Fibroblast of skin of right biceps (primary cell): ENCODE measurements at regions not wholly inside any gene's neighbourhood (a gene's known extent, or its start where the extent isn't known, plus 50 kb on each side); places are given as distances from the start of the nearest gene placed in this dataset.

Experiments
- DNase-seq: peaks from one replicate; pipeline ENCODE4 v3.0.0-alpha.2; 2013

DNA sequence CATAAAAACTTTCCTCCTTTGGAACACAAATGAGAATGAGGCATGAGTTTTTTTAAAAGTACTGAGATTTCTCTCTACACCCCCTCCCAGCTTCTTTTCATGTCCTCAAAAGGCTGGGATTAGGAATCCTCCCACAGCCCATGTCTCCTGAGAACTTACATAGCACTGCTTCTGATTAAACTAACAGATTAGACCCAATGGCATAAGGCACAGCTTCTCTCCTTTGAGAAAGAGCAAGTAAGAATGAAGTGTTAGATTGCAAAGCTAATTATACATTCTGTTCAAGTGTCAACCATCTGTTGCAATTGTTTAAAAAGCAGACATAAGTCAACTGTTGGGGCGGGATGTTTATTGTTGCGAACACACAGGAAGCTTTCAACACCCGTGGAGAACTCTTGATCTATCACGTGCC is 715.1 kb downstream of the CDH11 start:
- no peak for DNase-seq

DNA sequence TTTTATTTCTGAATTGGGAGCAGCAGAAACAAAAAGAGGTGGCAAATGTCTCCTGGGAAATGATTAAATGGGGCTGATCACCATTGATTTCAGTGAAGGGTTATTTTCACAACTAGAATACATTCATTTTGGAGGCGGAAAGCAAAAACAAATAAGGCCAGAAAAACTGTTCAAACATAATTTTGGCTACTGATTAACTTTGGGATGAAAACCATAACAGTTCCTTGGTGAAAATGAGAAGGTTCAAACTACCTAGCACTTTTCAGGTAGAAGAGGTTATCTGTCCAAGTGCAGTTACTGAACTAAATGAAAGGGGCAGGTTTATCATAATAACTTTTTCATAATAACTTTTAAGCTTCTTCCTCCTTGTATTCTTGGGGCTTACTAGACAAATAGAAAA is 718.5 kb downstream of the CDH11 start:
- no peak for DNase-seq

DNA sequence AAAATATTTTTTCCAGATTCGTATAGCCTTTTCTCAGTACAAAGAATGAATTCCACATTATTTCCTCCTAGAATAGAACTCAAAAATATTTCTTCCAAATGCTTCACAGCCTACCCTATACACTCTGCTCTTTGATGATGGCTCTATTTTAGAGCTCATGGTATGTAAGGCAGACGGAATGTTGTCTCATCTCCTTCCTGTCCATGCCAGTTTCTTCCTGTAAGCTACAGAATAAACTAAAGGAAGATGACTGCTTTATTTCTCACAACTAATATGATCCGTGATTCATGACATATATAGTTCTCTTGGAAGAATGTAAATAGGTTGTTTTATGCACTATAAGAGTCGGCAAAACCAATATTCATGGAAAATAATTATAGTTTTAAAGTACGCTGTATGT is 723.1 kb downstream of the CDH11 start:
- peak; percentile 73 for DNase-seq

DNA sequence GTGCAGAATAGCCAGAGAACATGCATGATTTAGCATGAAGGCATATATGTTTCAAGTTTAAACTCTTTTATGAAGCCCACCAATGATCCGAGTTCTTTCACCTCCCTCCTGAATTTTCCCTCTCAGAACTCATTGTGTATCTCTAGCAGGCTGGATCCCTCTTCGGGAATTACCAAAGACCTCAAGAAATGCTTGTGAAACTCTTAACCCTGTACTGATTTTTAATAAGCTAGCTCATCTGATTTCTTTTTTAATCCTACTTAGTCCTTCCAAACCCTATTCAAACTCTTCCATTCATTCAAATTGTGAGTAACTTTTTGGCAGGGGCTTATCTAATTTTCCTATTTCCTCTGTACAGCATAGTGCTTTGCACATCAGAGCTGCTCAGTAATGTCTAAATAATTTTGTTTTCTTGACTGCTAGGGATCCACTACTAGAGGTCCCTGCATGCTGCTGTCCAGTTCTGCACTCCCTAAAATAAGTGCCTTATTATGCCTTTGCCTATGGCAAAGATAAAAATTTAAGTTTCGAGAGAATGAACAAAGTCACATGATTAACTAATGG is 723.8 kb downstream of the CDH11 start:
- DNase-seq, result peak; percentile 33

DNA sequence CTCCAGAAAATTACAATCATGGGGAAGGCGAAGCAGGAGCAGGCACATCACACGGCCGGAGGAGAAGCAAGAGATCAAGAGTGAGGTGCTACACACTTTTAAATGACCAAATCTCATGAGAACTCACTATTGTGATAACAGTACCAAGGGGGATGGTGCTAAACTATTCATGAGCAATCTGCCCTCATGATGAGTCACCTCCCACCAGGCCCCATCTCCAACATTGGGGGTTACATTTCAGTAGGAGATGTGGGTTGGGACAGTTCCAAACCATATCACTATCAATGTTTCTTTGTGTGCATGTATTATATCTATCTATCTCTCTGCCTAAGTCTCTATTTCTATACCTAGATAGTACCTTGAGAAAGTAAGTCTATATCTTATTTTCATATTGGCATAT is 724.8 kb downstream of the CDH11 start:
- DNase-seq, result peak; percentile 86

DNA sequence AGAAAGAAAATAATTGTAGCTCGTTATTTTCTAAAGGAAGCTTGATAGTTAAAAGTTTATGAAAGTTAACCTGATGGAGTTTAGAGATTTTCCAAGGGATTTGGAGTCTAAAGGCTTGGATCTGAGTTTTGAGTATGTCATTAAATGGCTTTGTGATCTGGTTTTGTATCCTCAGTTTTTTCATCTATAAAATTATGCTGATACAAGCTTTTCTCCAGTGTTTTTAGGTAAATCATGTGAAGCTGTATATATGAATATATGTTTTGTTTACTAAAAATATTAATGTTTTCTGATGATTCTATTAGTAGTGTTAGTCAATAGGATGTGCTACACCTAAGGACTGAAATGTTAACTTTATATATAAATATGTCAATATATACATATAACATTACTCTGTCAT is 727.8 kb downstream of the CDH11 start:
- no peak for DNase-seq

DNA sequence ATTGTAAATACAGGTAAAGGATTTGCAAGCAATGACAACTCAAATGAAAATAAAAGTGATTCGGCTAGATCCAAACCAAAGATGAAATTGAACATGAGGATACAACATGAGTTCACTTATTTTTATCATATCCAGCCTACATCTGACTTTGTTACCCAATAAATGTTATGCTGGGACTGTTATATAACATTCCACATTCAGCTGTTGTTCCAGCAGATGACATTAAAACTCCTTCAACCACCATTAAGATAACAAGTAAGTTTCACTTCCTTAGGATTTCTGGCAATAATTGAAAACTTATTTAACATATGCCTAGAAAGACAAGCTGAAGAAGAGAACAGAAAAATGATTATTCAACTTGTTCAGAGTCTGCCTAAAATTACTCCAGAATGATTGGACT is 729.4 kb downstream of the CDH11 start:
- DNase-seq, result no peak

DNA sequence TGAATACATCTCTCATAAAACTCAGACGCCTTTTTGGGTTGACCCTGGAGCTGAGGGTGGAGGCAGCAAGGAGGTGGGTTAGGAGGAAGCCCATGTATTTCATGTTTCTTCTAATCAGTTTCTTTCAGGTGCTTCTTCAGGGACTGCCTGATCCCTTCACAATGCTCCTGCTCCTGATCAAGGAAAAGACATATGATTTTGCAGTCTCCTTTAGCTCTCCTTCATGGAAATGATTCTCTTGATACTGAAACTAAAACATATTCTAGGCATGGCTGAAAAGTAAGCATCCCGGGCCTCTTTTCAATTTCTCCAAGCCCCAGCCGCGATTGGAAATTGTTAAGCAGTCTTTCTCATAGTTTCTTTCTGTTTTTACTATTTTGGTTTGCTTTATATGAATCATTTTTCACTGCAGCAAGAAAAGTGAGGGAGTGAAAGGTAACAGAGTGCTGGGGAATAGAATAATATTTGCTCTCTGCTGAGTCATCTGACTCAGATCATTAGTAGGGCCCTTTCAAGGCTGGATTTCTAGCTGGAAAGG is 730.7 kb downstream of the CDH11 start:
- DNase-seq, result peak; percentile 78

DNA sequence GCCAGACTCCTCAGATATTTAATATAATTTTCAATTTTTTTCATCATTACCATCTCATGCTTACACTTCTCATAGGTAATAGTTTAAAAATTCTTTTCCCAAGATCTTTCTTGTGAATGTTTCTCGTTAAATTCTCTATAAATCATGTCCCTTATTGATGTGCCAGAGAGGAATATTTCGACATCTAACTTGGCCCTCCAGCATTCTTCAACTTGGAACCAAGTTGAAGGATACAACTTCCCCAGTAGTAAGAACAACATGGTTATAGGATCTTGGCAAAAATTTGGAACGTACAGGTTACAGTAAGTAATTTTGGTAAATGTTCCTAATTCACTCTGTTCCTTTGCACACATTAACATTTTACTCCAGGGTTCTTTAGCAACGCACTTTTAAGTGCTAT is 731.8 kb downstream of the CDH11 start:
- DNase-seq, result no peak

DNA sequence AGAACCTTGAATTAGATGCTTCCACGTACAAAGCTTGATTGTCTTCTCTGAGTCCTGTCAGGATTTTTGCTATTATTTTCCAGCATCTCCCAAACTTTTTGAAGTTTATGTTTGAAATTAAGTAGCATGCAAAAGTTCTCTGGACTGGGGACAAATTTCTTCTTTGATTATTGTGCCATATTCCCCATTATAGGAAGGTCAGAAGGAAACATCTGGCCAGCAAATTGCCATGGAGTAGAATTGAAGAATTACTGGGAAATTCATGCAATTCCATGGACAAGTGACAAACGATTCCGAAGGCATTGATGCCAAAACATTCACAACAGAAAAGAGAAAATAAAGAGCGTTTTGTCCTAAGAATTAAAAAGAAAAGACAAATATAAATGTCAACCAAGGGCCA is 737.2 kb downstream of the CDH11 start:
- DNase-seq, result no peak

DNA sequence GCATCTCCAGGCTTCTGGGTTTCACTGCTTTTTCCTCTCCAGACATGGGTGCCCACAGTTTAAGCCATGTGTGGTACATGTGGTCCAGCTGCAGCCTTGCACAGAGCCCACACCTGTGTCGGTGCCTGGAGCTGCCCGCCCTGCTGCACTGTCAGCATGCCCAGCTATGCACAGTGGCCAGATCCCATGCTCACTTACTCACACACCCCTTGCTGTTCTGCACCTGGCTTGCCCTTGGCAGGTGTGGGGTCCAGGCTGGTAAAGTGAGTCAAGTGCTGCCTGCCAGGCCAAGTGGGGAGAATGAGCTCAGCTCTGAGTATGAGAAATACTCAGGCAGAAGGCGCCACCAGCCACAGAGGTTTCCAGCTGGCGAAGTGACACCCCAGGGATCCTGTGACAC is 739.9 kb downstream of the CDH11 start:
- no peak for DNase-seq

DNA sequence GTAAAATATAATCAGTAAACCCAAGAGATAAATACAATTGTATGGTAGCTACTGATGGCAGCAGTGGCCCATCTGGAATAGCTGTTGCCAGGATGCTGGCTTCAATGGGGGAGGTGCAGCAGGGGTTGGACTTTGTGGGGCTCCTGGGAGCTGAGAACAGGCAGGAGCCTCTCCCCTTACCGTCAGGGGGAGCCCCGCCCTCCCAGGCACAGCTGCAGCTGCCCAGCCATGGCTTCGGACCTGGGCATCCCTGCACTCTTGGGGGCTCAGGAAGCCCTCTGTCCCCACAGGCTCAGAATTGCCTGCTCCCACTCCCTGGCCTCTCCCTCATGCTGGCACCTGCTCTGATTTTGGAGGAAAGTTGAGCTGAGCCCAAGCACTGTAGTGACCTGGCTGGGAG is 741.1 kb downstream of the CDH11 start:
- no peak for DNase-seq

DNA sequence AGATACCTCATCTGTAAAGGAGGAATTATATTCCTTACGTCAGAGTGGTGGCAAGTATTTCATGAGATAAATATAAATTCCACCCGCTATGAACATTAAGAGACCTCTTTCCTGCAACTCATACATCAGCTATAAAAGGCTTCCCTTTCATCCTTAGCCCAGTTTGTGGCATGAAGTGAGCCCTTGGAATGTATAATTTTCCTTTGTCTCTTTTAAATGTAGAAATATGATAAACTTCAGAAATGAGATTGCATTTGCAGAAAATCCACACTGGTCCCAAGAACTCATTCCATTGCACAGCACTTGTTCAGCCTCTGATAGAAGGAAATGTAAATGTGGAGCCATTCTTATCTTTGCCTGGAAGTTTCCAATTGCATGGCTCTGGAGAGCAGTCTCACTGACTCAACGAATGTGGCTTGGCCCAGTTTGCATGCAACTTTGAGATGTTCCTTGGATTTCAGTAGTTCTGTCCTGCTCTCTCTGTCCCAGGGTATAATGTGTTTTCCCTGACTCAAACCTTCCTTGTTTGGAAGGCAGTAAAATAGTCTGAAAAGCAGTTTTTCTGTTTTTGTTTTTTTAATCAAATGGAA is 746.4 kb downstream of the CDH11 start:
- no peak for DNase-seq

DNA sequence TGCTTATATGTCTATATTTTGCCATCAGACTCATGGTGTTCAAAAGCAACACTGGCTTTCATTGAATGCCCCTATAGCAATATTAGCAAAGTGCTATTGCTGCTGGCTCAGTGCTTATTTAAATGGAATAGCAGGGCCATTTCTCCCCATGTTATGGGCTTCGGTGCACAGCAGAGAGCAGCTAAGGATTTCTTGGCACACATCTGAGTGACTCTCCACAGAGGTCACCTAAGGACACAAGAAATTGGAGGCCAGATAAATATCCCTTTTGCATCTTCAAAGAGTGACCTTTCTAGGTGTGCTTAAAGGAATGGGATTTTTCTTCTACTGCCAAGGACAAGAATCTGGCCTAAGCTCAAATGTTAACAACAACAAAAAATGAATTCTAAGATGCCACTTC is 751.8 kb downstream of the CDH11 start:
- no peak for DNase-seq

DNA sequence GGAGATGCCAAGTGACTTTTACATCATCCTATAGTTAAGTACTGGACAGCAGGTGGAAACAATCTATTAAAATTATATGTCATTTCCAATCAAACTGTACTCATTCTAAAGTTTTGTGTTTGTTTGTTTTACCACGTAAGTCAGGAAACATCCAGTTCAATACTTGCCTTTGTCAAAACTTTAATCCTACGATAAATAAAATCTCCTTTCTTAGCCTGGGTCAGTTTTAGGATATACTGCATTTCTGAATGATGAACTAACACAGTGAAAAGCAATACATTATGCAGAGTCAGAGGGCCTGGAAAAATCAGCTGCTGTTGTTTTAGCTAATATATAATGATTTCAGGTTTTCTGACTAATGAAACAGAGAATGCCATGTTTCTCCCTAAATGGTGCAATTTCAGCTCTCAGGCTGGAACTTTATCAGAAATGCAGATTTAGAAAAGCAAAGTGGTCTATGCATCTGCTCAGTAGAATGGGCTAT is 756.4 kb downstream of the CDH11 start:
- DNase-seq, result peak; percentile 62

DNA sequence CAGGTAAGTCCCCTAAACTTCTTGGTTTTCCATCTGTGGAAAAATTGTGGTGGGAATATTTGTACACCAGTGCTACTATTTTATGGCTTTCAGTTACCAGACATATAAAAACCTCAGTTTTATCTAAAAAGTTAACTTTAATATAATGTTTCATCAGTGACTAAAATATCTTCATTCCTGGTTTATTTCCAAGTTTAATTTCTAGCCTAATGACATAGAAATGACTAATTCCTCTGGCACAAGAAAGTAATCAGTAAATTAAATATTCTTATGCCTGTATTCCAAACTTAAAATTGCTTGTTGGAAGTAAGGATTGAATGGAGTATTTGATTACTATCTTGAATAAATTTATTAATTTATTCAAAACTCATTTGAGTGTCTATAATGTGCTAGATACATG is 757.0 kb downstream of the CDH11 start:
- peak; percentile 43 for DNase-seq

DNA sequence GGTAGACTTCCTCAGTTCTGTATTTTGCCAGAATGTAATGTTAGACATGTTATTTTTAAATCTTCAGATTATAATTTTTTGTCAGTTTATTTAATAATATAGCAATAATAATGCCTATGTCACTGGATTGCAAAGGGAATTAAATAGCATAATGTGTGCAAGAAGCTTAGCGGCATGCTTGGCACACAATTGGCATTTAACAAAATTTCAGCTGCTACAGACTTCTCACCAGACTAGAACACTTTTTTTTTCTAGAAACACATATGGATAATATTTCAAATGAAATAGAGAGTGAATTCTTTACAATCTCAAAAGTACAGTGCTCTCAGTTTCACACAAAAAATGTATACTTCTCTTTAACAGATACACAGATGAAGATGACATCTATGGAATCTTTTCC is 757.4 kb downstream of the CDH11 start:
- no peak for DNase-seq

DNA sequence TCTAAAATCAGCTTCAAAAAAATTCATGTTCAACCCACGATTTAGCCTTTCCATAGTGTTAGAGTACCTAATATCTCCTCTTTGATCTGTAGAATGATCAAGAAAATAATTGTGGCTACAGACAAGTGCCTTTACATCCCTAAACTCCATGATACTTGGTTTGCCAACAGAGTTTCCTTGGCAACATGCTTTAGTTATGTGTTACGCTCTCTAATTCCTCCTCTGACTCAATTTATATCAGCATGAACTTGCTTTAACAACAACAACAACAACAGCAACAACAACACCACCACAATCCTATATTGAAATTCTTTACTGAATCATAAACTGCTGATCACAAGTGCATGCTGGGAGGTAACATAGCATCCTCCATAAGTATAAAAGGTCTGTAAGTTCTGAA is 757.8 kb downstream of the CDH11 start:
- no peak for DNase-seq

DNA sequence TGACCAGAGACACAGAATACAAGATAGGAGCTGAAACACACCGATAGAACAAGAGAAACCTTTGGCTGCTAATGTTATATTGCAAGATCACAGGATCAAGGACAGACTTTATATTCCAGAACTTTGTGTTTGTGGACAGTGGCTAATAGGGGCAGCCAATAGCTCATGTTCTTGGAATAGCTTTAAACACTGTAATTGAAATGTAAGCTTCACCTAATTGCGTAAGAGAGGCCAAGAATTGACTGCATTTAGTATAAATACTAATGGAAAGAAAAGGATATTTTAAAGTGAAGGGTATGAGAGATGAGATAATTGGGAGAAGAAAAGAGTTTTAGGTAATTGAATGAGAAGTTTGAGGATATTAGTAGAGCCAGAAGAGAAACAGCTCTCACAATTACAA is 758.8 kb downstream of the CDH11 start:
- DNase-seq, result no peak

DNA sequence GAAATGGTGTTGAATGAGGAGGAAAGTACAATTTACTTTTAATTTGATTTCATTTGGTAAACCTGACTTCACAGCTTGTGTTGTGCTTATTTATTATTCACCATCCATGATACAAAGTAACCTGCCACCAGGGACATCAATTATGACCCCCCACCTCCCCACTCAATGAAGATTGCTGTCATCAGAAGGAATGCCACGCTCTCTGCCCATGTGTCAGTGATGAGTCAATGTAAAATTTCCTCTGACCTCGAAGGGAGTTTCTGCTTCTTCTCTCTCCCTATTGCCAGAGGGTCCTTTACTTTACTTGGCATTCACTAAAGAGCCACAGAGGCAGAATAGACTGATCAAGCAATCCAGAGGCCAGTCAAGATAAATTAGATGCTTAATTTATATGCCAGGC is 759.7 kb downstream of the CDH11 start:
- DNase-seq, result peak; percentile 75

DNA sequence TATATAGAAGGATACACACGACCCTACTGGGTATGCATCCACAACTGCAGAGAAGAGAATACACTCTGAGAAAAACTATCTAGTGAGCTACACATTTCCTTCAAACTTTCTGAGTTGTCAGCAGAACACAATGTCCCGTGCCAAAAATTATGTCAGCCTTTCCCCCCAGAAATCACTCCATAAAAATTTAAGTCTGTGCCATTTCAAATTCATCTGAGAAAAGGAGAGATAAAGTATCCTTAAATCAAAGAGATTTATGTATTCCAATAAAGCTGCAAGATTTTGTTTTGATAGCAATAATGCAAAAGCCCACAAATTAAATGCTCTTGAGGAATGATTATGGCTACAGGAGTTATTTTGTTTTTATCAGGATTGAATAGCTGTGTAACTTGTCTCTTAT is 760.1 kb downstream of the CDH11 start:
- peak; percentile 14 for DNase-seq

DNA sequence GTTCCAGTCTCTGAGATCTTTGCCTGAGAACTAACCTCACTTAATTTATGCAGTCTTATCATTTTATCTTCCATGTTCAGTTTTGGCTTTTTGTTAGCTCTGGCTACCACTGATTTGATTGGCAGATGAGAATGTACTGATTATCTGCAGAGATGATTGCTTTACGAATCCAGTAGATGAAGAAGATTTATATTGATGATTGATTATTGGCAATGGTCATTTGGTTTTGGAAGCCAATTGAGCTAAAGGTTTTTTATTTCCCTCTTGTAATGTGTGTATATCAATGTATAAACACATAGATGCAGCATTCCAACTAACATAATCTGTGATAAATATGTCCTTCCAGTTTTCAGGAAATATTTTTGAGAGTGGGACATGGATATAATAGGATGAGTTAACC is 763.6 kb downstream of the CDH11 start:
- no peak for DNase-seq

DNA sequence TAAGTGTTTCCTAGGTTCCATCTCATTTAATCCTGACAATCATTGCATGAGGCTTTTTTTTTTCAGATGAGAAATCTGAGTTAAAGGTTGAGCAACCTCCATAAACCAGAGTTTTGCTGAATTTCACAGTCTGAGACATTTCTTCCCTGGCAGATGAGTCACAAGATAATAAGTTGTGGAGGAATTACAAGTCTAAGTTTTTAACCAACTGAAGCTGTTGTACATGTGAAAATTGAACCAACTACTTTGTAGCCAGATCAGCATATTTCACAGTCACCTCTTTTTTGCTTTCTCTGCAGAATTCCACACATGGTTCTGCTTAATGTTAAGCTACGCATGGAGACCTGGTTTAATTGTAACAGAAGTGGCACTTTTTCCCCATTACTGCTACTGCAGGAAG is 765.6 kb downstream of the CDH11 start:
- DNase-seq, result peak; percentile 97

DNA sequence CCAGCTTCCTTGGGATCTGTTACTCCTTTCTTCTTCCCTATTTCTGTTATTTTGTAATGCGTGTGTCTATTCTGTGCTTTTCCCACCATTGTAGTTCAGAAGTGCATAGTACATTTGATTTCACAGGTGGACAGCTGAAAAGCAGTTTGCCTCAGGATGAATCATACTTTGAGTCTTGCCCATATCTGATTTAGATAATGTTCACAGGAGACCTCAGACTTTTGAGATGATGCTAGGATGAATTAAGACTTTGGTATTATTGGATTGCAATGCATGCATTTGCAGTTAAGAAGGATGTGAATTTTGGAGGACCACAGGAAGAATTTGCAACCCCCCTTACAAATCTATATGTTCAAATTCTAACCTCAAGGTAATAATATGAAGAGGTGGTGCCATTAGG is 769.6 kb downstream of the CDH11 start:
- peak; percentile 54 for DNase-seq

DNA sequence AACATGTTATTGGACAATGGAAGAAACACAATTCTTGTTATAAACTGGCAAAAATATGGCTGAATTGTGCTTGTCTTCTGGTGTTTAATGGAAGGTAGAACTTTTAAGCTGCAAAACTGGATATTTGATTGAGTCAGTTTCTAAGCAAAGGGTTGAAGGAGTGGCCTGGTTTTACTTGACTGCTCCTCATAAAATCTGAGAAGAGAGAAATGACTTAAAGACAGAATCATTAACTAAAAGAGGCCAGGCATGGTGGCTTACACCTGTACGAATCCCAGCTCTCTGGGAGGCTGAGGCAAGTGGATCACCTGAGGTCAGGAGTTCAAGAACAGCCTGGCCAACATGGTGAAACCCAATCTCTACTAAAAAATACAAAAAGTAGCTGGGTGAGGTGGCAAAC is 770.7 kb downstream of the CDH11 start:
- DNase-seq, result no peak
